GM18519 (cell line): ENCODE measurements at regions not wholly inside any gene's neighbourhood (a gene's known extent, or its start where the extent isn't known, plus 50 kb on each side); places are given as distances from the start of the nearest gene placed in this dataset.
"Not testable (repeated sequence)": the region's sequence is repeated elsewhere in the genome, so short reads cannot be mapped to it uniquely, and the experiment has no call there.

Experiments
- ATAC-seq: cut with Tn5 transposase; IDR thresholded peaks from one replicate; pipeline ENCODE4 v1.9.1; 2021; ENCODE audit warnings: mild to moderate bottlenecking, moderate library complexity; ENCODE audit not compliant: unreplicated experiment, low FRiP score

GRCh38 chr6:98366371-98366770, 468.0 kb upstream of the POU3F2 start:
- no peak for ATAC-seq

DNA sequence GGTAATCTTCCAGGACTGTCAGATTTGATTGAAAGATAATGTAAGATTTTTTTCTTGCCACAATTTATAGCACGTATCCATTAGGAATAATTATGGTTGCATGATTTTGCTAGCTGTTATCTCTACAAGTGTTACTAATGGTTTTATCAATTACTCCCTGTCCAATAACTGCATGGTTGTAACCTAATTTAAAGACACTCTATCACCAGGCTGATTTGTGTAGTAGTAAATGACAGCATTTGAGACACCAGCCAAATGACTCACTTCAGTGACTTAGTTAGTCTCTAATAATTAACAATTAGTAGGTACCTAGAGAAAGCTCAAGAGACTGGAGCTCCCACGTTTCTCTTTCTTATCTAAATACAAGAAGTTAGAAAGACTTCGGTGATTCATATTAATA, 453.8 kb upstream of the POU3F2 start:
- ATAC-seq, result no peak

DNA sequence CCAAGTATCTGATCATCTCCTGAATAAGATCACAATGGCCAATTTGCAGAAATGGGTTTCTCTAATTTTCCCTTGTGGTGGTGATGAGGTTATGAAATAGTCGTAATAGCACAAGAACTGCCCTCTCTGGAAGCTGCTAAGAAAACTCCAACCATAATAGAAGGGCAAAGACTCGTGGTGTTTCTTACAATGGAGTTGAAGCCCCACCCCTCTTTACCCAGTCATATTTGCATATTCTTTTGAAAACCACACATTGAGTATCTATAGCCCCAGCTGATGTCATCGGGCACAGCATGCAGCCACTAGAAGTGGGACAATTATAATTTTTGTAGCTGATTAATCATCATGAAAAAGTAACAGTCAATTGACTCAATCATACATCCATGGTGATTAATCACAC, 452.1 kb upstream of the POU3F2 start:
- ATAC-seq, result no peak

DNA sequence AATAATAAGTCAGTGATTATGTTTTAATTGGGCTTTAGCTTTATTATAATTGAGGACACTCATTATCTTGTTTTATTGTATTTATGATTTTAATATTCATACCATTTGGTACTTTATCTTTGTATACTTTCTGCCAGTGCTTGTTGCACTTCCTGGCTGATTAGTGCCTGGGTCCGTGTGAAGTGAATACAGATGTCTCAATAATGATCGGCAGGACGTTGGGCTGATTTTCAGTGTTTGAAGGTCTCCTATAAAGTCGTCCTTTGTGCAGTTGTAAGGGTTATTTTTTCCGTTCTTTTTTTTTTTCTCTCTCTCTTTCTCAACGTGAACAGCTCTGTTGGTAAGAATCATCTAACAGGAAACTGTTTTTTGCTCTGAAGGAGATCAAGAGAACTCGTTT, 450.0 kb upstream of the POU3F2 start:
- no peak for ATAC-seq

DNA sequence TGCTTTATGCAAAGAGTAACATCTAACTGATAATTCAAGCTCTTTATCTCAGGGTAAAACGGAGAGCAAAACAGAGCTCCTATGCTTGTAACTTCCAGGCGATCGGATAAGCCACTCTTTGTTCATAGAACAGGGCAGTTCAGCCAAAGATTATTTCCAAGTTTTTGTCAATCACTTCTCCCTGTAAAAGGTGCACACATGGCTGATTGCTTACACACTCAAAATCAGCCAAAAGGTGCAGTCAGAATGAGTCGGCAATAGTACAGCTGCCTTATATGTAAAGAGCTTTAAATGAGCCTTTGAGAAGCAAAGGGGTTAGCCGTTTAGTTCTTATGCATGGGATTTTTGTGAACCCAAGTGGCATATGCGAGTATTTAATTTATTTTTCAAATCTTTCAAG, 449.6 kb upstream of the POU3F2 start:
- no peak for ATAC-seq

- ATAC-seq, result no peak
Observed at GRCh38 chr6:98395610-98396166, 438.7 kb upstream of the POU3F2 start.

- ATAC-seq, result no peak
Observed at GRCh38 chr6:98416027-98416426, 418.3 kb upstream of the POU3F2 start.

DNA sequence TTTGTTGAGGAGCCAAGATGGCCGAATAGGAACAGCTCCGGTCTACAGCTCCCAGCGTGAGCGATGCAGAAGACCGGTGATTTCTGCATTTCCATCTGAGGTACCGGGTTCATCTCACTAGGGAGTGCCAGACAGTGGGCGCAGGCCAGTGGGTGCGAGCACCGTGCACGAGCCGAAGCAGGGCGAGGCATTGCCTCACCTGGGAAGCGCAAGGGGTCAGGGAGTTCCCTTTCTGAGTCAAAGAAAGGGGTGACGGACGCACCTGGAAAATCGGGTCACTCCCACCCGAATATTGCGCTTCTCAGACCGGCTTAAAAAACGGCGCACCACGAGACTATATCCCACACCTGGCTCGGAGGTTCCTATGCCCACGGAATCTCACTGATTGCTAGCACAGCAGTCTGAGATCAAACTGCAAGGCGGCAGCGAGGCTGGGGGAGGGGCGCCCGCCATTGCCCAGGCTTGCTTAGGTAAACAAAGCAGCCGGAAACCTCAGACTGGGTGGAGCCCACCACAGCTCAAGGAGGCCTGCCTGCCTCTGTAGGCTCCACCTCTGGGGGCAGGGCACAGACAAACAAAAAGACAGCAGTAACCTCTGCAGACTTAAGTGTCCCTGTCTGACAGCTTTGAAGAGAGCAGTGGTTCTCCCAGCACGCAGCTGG, 417.7 kb upstream of the POU3F2 start:
- ATAC-seq, result not testable (repeated sequence)

GRCh38 chr6:98433325-98434056, 400.9 kb upstream of the POU3F2 start:
- peak; percentile 90 for ATAC-seq

GRCh38 chr6:98443633-98444032, 390.7 kb upstream of the POU3F2 start:
- ATAC-seq, result no peak

- no peak for ATAC-seq
Observed at GRCh38 chr6:98452685-98453084, 381.7 kb upstream of the POU3F2 start.

GRCh38 chr6:98454809-98455322, 379.5 kb upstream of the POU3F2 start:
- no peak for ATAC-seq

DNA sequence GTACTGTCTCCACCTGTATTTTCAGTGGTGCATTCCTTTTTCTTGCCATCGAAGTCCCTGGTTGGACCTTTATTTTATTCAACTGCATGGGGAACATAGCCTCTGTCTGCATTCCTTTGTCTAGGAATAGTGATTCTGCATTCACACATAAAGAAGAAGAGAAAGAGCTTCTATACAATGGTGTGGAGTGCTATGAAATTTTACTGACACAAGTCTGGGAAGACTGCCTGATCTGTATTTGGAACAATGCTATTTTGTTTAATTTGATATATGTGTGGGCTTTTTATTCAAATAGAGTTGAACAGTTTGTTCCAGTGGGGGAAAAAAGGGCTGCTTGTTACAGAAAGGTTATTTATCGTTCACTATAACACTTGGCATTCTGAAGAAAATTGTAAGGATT, 375.7 kb upstream of the POU3F2 start:
- ATAC-seq, result no peak

DNA sequence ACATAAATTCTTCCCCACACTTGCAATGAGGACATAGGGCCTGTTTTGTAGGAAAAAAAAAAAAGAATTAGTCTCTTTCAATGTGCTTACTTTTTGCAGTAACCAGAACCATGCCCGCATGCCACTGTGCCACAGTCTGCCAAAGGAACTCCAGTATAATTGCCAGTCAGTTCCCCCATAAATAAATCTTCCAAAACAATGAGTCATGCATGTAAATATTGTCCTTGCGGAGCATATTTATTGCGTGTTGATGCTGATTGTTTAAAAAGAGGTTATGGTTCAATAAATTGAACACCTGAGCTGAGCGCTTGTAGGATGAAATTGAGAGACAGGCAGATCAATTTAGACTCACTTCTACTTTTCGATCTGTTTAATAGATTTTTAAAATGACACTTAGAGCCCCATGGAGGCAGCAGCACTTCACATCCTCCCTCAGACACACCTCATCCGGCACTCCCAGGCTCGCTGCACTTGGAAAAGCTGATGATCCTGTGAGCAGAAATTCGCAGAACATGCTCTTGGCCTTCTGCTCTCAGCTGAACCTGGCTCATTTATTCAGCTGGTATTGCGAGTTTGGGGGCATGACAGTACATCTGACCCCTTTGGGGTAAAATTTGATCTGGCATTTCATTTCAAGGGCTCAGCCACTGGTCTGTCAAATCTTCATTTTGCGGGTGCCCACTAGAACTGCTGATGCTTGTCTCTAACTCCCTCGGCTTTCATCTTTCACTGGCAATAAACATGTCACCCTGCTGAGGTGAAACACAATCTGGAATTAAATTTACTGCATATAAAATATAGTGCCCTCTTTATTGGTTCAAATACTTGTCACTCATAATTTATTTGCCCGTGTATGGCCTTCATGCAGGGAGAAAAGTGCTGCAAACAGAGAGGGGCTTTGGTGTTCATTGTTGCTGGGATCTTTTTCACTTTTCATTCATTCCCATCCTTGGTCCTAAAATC, 371.1 kb upstream of the POU3F2 start:
- ATAC-seq, result no peak

DNA sequence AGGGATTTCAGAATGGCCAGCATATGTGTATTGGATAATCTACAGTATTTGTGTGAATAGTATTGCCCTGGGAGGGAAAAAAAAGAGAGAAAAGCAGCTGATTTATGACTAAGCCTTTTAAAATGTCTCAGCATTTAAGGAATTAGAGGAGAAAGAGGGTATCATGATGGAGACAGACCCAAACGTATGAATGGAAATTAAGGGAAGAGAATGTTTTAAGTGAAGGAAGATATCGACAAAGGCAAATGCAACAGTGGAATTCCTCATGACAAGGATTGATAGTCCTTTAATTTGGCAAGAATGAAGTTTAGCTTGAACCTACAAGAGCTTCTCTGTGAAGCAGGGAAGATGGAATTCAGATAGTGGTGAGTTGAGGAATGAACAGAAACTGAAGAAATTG, 367.3 kb upstream of the POU3F2 start:
- no peak for ATAC-seq

DNA sequence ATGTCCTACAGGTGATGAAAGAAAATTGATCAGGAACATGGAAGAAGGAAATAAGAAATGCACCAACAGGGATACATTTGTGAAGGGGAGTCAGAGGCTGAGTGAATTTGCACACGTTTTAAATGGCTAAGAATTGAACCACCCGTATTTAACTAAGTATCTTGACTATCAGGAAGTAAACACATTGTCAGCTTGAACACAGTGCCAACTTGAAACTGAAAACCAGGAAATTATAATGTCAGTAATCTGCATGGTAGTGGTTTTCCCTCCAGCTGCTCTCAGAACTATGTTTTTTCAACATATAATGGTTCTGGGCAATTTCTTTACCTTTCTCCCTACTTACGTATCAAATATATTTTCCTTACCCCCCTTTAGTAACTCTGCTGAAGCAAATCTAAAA, 366.5 kb upstream of the POU3F2 start:
- ATAC-seq, result no peak

- no peak for ATAC-seq
Observed at GRCh38 chr6:98469141-98469540, 365.2 kb upstream of the POU3F2 start.

GRCh38 chr6:98470821-98471220, 363.6 kb upstream of the POU3F2 start:
- no peak for ATAC-seq

- no peak for ATAC-seq
Observed at GRCh38 chr6:98471444-98471843, 362.9 kb upstream of the POU3F2 start.

- ATAC-seq, result no peak
Observed at GRCh38 chr6:98477231-98477630, 357.1 kb upstream of the POU3F2 start.

GRCh38 chr6:98484696-98485095, 349.7 kb upstream of the POU3F2 start:
- no peak for ATAC-seq
